Neuronal stem cell (in vitro differentiated cells): ENCODE measurements at regions not wholly inside any gene's neighbourhood (a gene's known extent, or its start where the extent isn't known, plus 50 kb on each side); places are given as distances from the start of the nearest gene placed in this dataset.

ENCODE experiments used
- DNase-seq: peaks from one replicate; pipeline ENCODE4 v3.0.0-alpha.2; 2013; ENCODE audit warnings: low spot score
- H2AFZ ChIP-seq: one replicate; pipeline ENCODE4 v1.6.1; 2013; ENCODE audit warnings: mild to moderate bottlenecking, low read length, inconsistent platforms
- H2AK5ac ChIP-seq: 2 replicates; pipeline ENCODE4 v1.6.1; 2013; ENCODE audit warnings: low read depth, mild to moderate bottlenecking, inconsistent platforms, low read length, moderate library complexity, mixed read lengths
- H2BK120ac ChIP-seq: 2 replicates; pipeline ENCODE4 v1.6.1; 2013; ENCODE audit warnings: low read depth, mild to moderate bottlenecking, inconsistent platforms, low read length, moderate library complexity, mixed read lengths
- H2BK12ac ChIP-seq: one replicate; pipeline ENCODE4 v1.6.1; 2013; ENCODE audit warnings: low read length, inconsistent platforms
- H2BK15ac ChIP-seq: 2 replicates; pipeline ENCODE4 v1.6.1; 2013; ENCODE audit warnings: mild to moderate bottlenecking, low read length, inconsistent platforms, mixed read lengths
- H2BK5ac ChIP-seq: one replicate; pipeline ENCODE4 v1.6.1; 2013; ENCODE audit warnings: inconsistent platforms, mild to moderate bottlenecking, low read length, moderate library complexity
- H3K14ac ChIP-seq: one replicate; pipeline ENCODE4 v1.6.1; 2013; ENCODE audit warnings: low read length, inconsistent platforms
- H3K18ac ChIP-seq: 2 replicates; pipeline ENCODE4 v1.6.1; 2013; ENCODE audit warnings: low read length, inconsistent platforms
- H3K23ac ChIP-seq: 2 replicates; pipeline ENCODE4 v1.6.1; 2013; ENCODE audit warnings: low read depth, mild to moderate bottlenecking, mixed read lengths, low read length, inconsistent platforms; ENCODE audit not compliant: poor library complexity
- H3K27ac ChIP-seq: replicated peaks from 3 replicates; pipeline ENCODE4 v1.5.1; 2013; ENCODE audit warnings: low read length, inconsistent platforms
- H3K27me3 ChIP-seq, 3 experiments: 2 replicates each; pipeline ENCODE4 v1.6.1; 2013; ENCODE audit warnings: low read length in 3 of 3, mild to moderate bottlenecking in 2 of 3, inconsistent platforms in 1 of 3, low read depth in 1 of 3, mixed read lengths in 1 of 3, moderate library complexity in 1 of 3; ENCODE audit not compliant: control insufficient read depth in 3 of 3, insufficient read depth in 3 of 3
- H3K36me3 ChIP-seq, 2 donors: replicated peaks in 1 of 2; 2 replicates each; pipeline ENCODE4 v1.6.1; 2013; ENCODE audit warnings: low read length in 2 of 2; ENCODE audit not compliant: control insufficient read depth in 2 of 2, insufficient read depth in 2 of 2
- H3K4ac ChIP-seq: 2 replicates; pipeline ENCODE4 v1.6.1; 2013; ENCODE audit warnings: inconsistent platforms, mild to moderate bottlenecking, low read length, moderate library complexity
- H3K4me1 ChIP-seq, 2 donors: 1 replicate in 1 of 2; 2 replicates in 1 of 2; pipeline ENCODE4 v1.6.1; 2013; ENCODE audit warnings: low read length in 2 of 2, low read depth in 1 of 2; ENCODE audit not compliant: control insufficient read depth in 2 of 2, insufficient read depth in 1 of 2
- H3K4me2 ChIP-seq: one replicate; pipeline ENCODE4 v1.6.1; 2013; ENCODE audit warnings: mild to moderate bottlenecking, low read length, inconsistent platforms; ENCODE audit not compliant: insufficient read depth, poor library complexity, severe bottlenecking
- H3K4me3 ChIP-seq, 2 donors: 2 replicates each; pipeline ENCODE4 v1.5.1; 2013; ENCODE audit warnings: low read length in 2 of 2, mild to moderate bottlenecking in 2 of 2, inconsistent platforms in 1 of 2, moderate library complexity in 1 of 2
- H3K79me1 ChIP-seq: one replicate; pipeline ENCODE4 v1.6.1; 2013; ENCODE audit warnings: low read depth, mild to moderate bottlenecking, inconsistent platforms, low read length, moderate library complexity
- H3K9ac ChIP-seq: one replicate; pipeline ENCODE4 v1.6.1; 2013; ENCODE audit warnings: mild to moderate bottlenecking, low read depth, low read length, inconsistent platforms; ENCODE audit not compliant: poor library complexity
- H3K9me3 ChIP-seq, 2 donors: replicated peaks in 1 of 2; 2 replicates each; pipeline versions ENCODE3 to v1.6.1; 2013; ENCODE audit warnings: low read length in 2 of 2, mild to moderate bottlenecking in 2 of 2, inconsistent platforms in 1 of 2, low read depth in 1 of 2, mixed read lengths in 1 of 2, moderate library complexity in 1 of 2; ENCODE audit not compliant: control insufficient read depth in 2 of 2, insufficient read depth in 1 of 2
- H4K8ac ChIP-seq: one replicate; pipeline ENCODE4 v1.6.1; 2013; ENCODE audit warnings: low read depth, mild to moderate bottlenecking, inconsistent platforms, low read length, moderate library complexity
- H4K91ac ChIP-seq: one replicate; pipeline ENCODE4 v1.6.1; 2013; ENCODE audit warnings: low read length, low read depth, mild to moderate bottlenecking, inconsistent platforms; ENCODE audit not compliant: poor library complexity
- WGBS, 2 donors: extraction: QIAGEN DNeasy Blood & Tissue Kit; methylation state at CpG; one replicate each; pipeline ENCODE4 v1.1.7; 2013; ENCODE audit warnings: missing lambda C conversion rate in 2 of 2, mixed read lengths in 1 of 2; ENCODE audit not compliant: insufficient read length in 2 of 2, insufficient replicate concordance in 1 of 2; ENCODE audit errors: extremely low coverage in 2 of 2; 5-methylcytosine and 5-hydroxymethylcytosine counted together

GRCh38 chr5:144087576-144087975 is 82.9 kb downstream of the YIPF5 start:
- Histone ChIP-seq H4K8ac (no peak overlapping the region), H2AK5ac (no peak overlapping the region), H3K79me1 (no peaks in the 10 kb centered on the region), H3K4me3 (no peak overlapping the region), H3K14ac (no peak overlapping the region), H3K9me3 (no peaks in the 10 kb centered on the region), H2BK12ac (no peak overlapping the region), H4K91ac (no peak overlapping the region), H3K9ac (no peak overlapping the region), H2BK15ac (no peak overlapping the region), H2BK120ac (no peak overlapping the region), H3K36me3 (no peaks in the 10 kb centered on the region), H3K27me3 (no peaks in the 10 kb centered on the region), H3K23ac (no peak overlapping the region), H3K4me2 (no peak overlapping the region), H2BK5ac (no peak overlapping the region), H3K18ac (no peak overlapping the region), H3K4ac (no peak overlapping the region), H3K4me1 (peaks cover 9 to 11% of the 10 kb centered on the region in 2 donors), H2AFZ (no peak overlapping the region), H3K27ac (no peak overlapping the region)
- WGBS, 2 donors: no CpG with 5 or more reads among the region's 1 CpG
- no peak for DNase-seq

DNA sequence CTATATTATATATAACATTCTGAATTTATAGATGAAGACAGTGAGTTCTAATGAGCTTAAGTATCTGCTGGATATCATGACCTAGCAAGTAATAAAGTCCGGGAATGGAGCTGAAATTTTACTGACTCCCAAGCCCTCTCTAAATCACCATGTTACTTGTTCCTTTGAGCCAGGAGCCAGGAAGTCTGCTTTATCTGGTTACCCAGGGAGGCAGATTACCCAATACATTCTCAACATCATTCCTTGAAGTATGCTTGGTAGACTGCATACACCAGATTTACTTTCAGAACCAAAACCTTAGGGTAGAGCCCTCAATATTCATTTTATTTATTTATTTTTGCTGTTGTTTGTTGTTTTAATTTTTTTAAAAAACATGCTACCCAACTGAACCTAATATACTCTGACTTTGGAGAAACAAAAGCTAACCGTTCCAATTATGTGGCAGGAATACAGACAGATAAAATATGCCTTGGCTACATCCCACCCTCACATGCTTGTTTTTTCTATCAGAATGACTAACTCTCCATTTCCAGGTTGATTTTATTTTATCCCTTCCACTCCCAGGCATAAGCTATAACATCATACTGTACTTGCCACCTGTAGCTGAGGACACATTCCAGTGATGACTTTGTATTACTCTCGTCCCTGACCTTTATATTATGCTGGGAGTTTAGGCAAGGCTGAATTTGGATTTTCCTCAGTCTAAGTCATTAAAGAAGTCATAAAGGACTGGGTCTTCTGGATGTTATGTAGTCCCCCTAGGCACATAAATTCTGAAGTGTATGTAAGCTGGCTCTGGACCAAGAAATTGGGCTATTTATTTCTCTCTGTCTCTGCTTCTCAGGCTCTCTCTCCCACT is 82.0 kb downstream of the YIPF5 start:
- H3K9me3 ChIP-seq: no peaks in the 10 kb centered on the region
- no peak overlapping the region for H2AK5ac ChIP-seq
- no peak overlapping the region for H3K9ac ChIP-seq
- H3K27me3 ChIP-seq: no peaks in the 10 kb centered on the region
- H3K23ac ChIP-seq: no peak overlapping the region
- H3K4ac ChIP-seq: no peak overlapping the region
- DNase-seq: no peak
- no peak overlapping the region for H2BK5ac ChIP-seq
- H4K91ac ChIP-seq: no peak overlapping the region
- H3K79me1 ChIP-seq: no peaks in the 10 kb centered on the region
- no CpG with 5 or more reads among the region's 3 CpGs for WGBS, 2 donors
- no peak overlapping the region for H2BK15ac ChIP-seq
- no peak overlapping the region for H4K8ac ChIP-seq
- H3K14ac ChIP-seq: no peak overlapping the region
- no peak overlapping the region for H3K18ac ChIP-seq
- no peaks in the 10 kb centered on the region for H3K36me3 ChIP-seq
- no peak overlapping the region for H2BK12ac ChIP-seq
- no peak overlapping the region for H2BK120ac ChIP-seq
- no peak overlapping the region for H2AFZ ChIP-seq
- H3K4me3 ChIP-seq: no peak overlapping the region
- H3K27ac ChIP-seq: no peak overlapping the region
- H3K4me1 ChIP-seq: peaks cover 9 to 11% of the 10 kb centered on the region in 2 donors
- H3K4me2 ChIP-seq: no peak overlapping the region

GRCh38 chr5:144089401-144090021 is 80.9 kb downstream of the YIPF5 start:
- no peak for DNase-seq
- Histone ChIP-seq H3K23ac (no peak overlapping the region), H2BK12ac (no peak overlapping the region), H2AFZ (peak overlapping the region; percentile 79), H3K27ac (no peak overlapping the region), H2AK5ac (no peak overlapping the region), H3K9ac (no peak overlapping the region), H4K8ac (no peak overlapping the region), H3K36me3 (no peaks in the 10 kb centered on the region), H2BK120ac (no peak overlapping the region), H3K4me1 (peaks cover 9 to 11% of the 10 kb centered on the region in 2 donors), H3K4me3 (no peak overlapping the region), H3K79me1 (no peaks in the 10 kb centered on the region), H3K18ac (no peak overlapping the region), H3K27me3 (no peaks in the 10 kb centered on the region), H3K9me3 (no peaks in the 10 kb centered on the region), H2BK15ac (no peak overlapping the region), H4K91ac (no peak overlapping the region), H3K4me2 (no peak overlapping the region), H3K4ac (no peak overlapping the region), H2BK5ac (no peak overlapping the region), H3K14ac (no peak overlapping the region)
- no CpG with 5 or more reads among the region's 2 CpGs for WGBS, 2 donors

- Histone ChIP-seq H2BK5ac (no peak overlapping the region), H2BK15ac (no peak overlapping the region), H3K14ac (no peak overlapping the region), H4K8ac (no peak overlapping the region), H3K4me2 (no peak overlapping the region), H4K91ac (no peak overlapping the region), H3K18ac (no peak overlapping the region), H3K4me1 (peaks cover 9 to 11% of the 10 kb centered on the region in 2 donors), H3K9ac (no peak overlapping the region), H2BK12ac (no peak overlapping the region), H2AFZ (no peak overlapping the region), H3K36me3 (no peaks in the 10 kb centered on the region), H2BK120ac (no peak overlapping the region), H3K27ac (no peak overlapping the region), H3K4me3 (no peak overlapping the region), H3K27me3 (no peaks in the 10 kb centered on the region), H3K4ac (no peak overlapping the region), H3K9me3 (no peaks in the 10 kb centered on the region), H3K23ac (no peak overlapping the region), H2AK5ac (no peak overlapping the region), H3K79me1 (no peaks in the 10 kb centered on the region)
- no CpG with 5 or more reads among the region's 3 CpGs for WGBS, 2 donors
- DNase-seq: no peak
Observed at GRCh38 chr5:144092508-144092907, 78.0 kb downstream of the YIPF5 start.
